ENCODE measurements at regions not wholly inside any gene's neighbourhood (a gene's known extent, or its start where the extent isn't known, plus 50 kb on each side); places are given as distances from the start of the nearest gene placed in this dataset.
"Not testable (repeated sequence)": the region's sequence is repeated elsewhere in the genome, so short reads cannot be mapped to it uniquely, and the experiment has no call there.

DNA sequence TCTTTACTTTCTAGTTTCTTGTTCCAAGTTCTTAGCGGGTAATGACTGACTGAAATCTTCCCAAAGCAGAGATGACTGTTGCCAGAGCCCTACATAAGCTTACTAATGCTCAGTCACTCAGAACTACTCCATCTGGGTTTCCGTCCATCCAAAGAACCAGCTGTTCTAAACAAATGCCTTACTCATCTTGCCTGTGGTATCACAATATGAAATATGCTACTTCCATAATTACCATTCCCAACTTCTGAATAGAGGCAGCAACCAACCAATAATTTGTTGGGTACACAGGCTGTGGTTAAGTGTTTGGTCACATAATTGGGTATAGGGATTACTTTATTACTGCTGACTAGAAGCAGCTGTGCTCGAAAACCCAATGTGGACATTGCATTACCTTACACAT, 930.2 kb upstream of the DIAPH2 start:
- no peak overlapping the region for H3K27ac ChIP-seq
- TF ChIP-seq, protein P1, sequence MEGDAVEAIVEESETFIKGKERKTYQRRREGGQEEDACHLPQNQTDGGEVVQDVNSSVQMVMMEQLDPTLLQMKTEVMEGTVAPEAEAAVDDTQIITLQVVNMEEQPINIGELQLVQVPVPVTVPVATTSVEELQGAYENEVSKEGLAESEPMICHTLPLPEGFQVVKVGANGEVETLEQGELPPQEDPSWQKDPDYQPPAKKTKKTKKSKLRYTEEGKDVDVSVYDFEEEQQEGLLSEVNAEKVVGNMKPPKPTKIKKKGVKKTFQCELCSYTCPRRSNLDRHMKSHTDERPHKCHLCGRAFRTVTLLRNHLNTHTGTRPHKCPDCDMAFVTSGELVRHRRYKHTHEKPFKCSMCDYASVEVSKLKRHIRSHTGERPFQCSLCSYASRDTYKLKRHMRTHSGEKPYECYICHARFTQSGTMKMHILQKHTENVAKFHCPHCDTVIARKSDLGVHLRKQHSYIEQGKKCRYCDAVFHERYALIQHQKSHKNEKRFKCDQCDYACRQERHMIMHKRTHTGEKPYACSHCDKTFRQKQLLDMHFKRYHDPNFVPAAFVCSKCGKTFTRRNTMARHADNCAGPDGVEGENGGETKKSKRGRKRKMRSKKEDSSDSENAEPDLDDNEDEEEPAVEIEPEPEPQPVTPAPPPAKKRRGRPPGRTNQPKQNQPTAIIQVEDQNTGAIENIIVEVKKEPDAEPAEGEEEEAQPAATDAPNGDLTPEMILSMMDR (conservative IDR thresholded peaks at IDR 0.05): no peak
- no peak for TF ChIP-seq ZFX (IDR thresholded peaks at IDR 0.05)

DNA sequence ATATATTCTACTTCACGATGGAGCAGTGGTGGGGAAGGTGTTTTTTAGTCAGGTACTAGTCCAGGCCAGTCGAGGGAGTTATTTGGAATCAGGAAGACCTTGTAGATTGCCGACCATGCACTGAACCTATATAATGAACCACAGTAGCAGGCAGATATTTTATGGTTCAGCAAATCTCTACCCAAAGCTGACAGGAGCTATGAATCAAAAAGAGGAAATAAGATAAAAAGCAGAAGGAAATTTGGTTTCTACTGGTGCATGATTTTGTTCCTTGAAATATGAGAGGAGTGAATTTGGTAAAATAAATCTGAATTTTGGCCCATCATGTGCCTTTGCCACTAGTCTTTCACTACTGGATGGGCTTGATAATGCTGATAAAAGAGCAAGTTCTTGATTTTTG, 924.3 kb upstream of the DIAPH2 start:
- TF ChIP-seq ZFX (IDR thresholded peaks at IDR 0.05): no peak
- TF ChIP-seq, protein P1 (conservative IDR thresholded peaks at IDR 0.05): no peak
- no peak overlapping the region for H3K27ac ChIP-seq

DNA sequence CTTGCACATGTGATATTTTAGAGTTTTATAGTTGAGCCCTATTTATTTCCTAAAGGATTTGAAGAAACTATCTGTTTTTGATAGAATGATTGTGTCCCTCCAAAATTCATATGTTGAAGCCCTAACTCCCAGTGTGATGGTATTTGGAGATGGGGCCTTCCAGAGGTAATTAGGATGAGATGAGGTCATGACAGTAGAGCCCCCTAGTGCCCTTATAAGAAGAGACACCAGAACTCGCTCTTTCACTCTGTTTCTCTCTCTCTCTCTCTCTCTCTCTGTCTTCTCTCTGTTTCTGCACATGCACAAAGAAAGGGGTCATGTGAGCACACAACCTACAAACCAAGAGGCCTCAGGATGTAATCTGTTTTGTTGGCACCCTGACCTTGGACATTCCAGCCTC, 921.9 kb upstream of the DIAPH2 start:
- TF ChIP-seq ZFX (IDR thresholded peaks at IDR 0.05): no peak
- TF ChIP-seq, protein P1 (conservative IDR thresholded peaks at IDR 0.05): peak; percentile 36
- H3K27ac ChIP-seq: no peak overlapping the region

DNA sequence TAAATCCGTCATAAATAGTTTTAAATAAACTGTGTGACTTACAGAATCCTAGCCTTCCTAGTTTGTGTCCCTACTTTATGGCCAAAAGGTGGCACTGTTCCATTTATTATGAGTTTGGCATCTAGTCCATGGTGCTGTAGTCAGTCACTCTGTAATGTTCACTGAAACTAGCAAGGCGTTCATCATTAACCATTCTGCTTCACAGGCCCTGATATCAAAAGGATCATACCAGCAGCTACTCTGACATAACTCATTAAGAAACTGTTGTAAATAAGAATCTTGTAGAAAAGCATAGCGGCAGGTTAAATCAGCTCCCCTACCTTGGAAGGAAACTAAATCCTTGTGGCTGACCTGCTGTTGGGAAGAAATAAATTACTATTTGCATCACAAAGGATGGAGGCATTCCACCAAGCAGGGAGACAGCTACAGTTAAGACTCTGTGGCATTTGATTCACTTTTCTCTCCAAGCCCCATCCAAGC, 919.6 kb upstream of the DIAPH2 start:
- TF ChIP-seq ZFX (IDR thresholded peaks at IDR 0.05): no peak
- TF ChIP-seq, protein P1 (conservative IDR thresholded peaks at IDR 0.05): peak; percentile 58
- no peak overlapping the region for H3K27ac ChIP-seq

DNA sequence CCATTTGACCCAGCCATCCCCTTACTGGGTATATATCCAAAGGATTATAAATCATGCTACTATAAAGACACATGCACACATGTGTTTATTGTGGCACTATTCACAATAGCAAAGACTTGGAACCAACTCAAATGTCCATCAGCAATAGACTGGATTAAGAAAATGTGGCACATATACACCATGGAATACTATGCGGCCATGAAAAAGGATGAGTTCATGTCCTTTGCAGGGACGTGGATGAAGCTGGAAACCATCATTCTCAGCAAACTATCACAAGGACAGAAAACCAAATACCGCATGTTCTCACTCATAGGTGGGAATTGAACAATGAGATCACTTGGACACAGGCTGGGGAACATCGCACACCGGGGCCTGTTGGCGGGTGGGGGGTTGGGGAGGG, 913.4 kb upstream of the DIAPH2 start:
- not testable (repeated sequence) for H3K27ac ChIP-seq

DNA sequence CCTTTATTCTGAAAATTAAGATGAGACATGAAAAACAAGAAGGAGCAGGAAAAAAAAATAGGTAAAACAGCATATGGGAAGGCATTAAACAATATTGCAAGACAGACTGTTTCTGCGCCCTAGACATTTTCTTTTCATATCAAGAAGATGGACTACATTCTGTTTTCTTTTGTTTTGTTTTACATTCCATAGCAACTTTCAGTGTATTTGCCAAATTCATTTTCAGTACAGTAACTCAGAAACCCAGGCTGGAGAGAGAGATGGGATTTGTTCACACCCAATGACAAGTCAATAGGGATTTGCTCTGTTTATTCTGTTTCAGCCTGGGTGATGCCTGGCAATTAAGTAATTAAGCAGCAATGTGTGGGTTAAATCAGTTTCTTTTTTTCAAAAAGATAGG, 892.8 kb upstream of the DIAPH2 start:
- TF ChIP-seq, protein P1 (conservative IDR thresholded peaks at IDR 0.05): no peak
- no peak for TF ChIP-seq ZFX (IDR thresholded peaks at IDR 0.05)
- no peak overlapping the region for H3K27ac ChIP-seq

DNA sequence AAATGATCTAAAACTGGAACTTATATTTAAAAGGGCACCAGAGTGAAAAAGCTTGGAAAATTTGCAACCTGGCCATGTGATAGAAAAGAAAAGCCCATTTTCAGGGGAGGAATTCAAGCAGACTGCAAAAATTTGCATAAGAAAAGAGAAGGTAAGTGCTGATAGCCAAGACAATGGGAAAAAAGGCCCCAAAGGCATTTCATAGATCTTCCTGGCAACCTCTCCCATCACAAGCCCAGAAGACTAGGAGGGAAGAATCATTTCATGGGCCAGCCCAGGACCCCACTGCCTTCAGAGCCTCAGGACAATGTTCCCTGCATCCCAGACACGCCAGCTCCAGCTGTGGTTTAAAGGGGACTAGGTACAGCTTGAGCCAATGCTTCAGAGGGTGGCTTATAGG, 887.3 kb upstream of the DIAPH2 start:
- no peak overlapping the region for H3K27ac ChIP-seq
- TF ChIP-seq, protein P1 (conservative IDR thresholded peaks at IDR 0.05): no peak
- no peak for TF ChIP-seq ZFX (IDR thresholded peaks at IDR 0.05)

DNA sequence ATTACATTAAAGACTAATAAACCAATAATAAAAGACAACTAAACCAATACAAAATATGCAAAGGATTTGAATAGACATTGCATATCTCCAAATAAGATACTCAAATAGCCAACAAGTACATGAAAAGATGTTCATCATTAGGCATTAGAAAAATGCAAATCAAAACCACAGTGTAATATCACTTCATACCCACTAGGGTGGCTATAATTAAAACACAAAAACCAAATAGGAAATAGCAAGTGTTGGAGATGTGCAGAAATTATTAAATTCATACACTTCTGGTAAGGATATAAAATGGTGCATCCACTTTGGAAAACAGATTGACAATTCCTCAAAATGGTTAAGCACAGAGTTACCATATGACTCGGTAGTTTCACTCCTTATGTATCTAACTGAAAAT, 860.8 kb upstream of the DIAPH2 start:
- H3K27ac ChIP-seq: no peak overlapping the region
- no peak for TF ChIP-seq ZFX (IDR thresholded peaks at IDR 0.05)
- TF ChIP-seq, protein P1 (conservative IDR thresholded peaks at IDR 0.05): peak; percentile 20; the same call in 1 of the 2 replicates

Data from C4-2B (cell line).